Activated naive CD8-positive, alpha-beta T cell (primary cell): ENCODE measurements at regions not wholly inside any gene's neighbourhood (a gene's known extent, or its start where the extent isn't known, plus 50 kb on each side); places are given as distances from the start of the nearest gene placed in this dataset.
A peak's percentile ranks its signal among the peaks of the same experiment; 100 is the strongest.

ENCODE experiments used
- H3K27ac Mint-ChIP-seq: one replicate; pipeline ENCODE4 v1.8.0; 2021; ENCODE audit warnings: mixed read lengths
- H3K27me3 Mint-ChIP-seq: one replicate; pipeline ENCODE4 v1.8.0; 2021; ENCODE audit warnings: mixed read lengths
- H3K36me3 Mint-ChIP-seq: one replicate; pipeline ENCODE4 v1.8.0; 2021; ENCODE audit warnings: mixed read lengths
- H3K4me1 Mint-ChIP-seq: one replicate; pipeline ENCODE4 v1.8.0; 2021; ENCODE audit warnings: low read depth, mixed read lengths
- H3K4me3 Mint-ChIP-seq: one replicate; pipeline ENCODE4 v1.8.0; 2021; ENCODE audit warnings: mild to moderate bottlenecking, mixed read lengths
- H3K9me3 Mint-ChIP-seq: one replicate; pipeline ENCODE4 v1.8.0; 2021; ENCODE audit warnings: low read depth, mixed read lengths

GRCh38 chr6:4653141-4653540 is 123.1 kb upstream of the CDYL start:
- Mint-ChIP-seq H3K27me3 (peaks cover 16% of the 10 kb centered on the region), H3K9me3 (peaks cover 4% of the 10 kb centered on the region), H3K4me1 (no peaks in the 10 kb centered on the region), H3K4me3 (no peak overlapping the region), H3K27ac (no peak overlapping the region), H3K36me3 (no peaks in the 10 kb centered on the region)

- H3K4me3 Mint-ChIP-seq, result no peak overlapping the region
- no peak overlapping the region for H3K27ac Mint-ChIP-seq
- H3K36me3 Mint-ChIP-seq, result no peaks in the 10 kb centered on the region
- peaks cover 7% of the 10 kb centered on the region for H3K4me1 Mint-ChIP-seq
- peaks cover 4% of the 10 kb centered on the region for H3K9me3 Mint-ChIP-seq
- peaks cover 22% of the 10 kb centered on the region for H3K27me3 Mint-ChIP-seq
Observed at GRCh38 chr6:4651831-4652467, 124.3 kb upstream of the CDYL start.

- Mint-ChIP-seq H3K27ac (no peak overlapping the region), H3K4me1 (peaks cover 7% of the 10 kb centered on the region), H3K27me3 (peaks cover 23% of the 10 kb centered on the region), H3K36me3 (no peaks in the 10 kb centered on the region), H3K9me3 (peaks cover 4% of the 10 kb centered on the region), H3K4me3 (no peak overlapping the region)
Observed at GRCh38 chr6:4649728-4650127, 126.5 kb upstream of the CDYL start.

- Mint-ChIP-seq H3K36me3 (no peaks in the 10 kb centered on the region), H3K4me1 (peaks cover 7% of the 10 kb centered on the region), H3K27me3 (peaks cover 22% of the 10 kb centered on the region), H3K4me3 (peak overlapping the region; percentile 72), H3K27ac (no peak overlapping the region), H3K9me3 (peaks cover 4% of the 10 kb centered on the region)
Observed at GRCh38 chr6:4647414-4648365, 128.5 kb upstream of the CDYL start.

- no peak overlapping the region for H3K27ac Mint-ChIP-seq
- H3K4me3 Mint-ChIP-seq, result no peak overlapping the region
- no peaks in the 10 kb centered on the region for H3K9me3 Mint-ChIP-seq
- H3K36me3 Mint-ChIP-seq, result no peaks in the 10 kb centered on the region
- peaks cover 7% of the 10 kb centered on the region for H3K4me1 Mint-ChIP-seq
- peaks cover 20% of the 10 kb centered on the region for H3K27me3 Mint-ChIP-seq
Observed at GRCh38 chr6:4645713-4646360, 130.4 kb upstream of the CDYL start.

- Mint-ChIP-seq H3K4me3 (no peak overlapping the region), H3K9me3 (no peaks in the 10 kb centered on the region), H3K4me1 (peaks cover 7% of the 10 kb centered on the region), H3K27ac (no peak overlapping the region), H3K36me3 (no peaks in the 10 kb centered on the region), H3K27me3 (peaks cover 21% of the 10 kb centered on the region)
Observed at GRCh38 chr6:4644996-4645395, 131.2 kb upstream of the CDYL start.

- H3K4me1 Mint-ChIP-seq, result peaks cover 13% of the 10 kb centered on the region
- H3K4me3 Mint-ChIP-seq, result no peak overlapping the region
- no peak overlapping the region for H3K27ac Mint-ChIP-seq
- H3K27me3 Mint-ChIP-seq, result peaks cover 12% of the 10 kb centered on the region
- H3K9me3 Mint-ChIP-seq, result no peaks in the 10 kb centered on the region
- no peaks in the 10 kb centered on the region for H3K36me3 Mint-ChIP-seq
Observed at GRCh38 chr6:4641461-4641860, 134.7 kb upstream of the CDYL start.

GRCh38 chr6:4640139-4640538 is 136.1 kb upstream of the CDYL start:
- H3K4me1 Mint-ChIP-seq, result peaks cover 13% of the 10 kb centered on the region
- no peak overlapping the region for H3K4me3 Mint-ChIP-seq
- no peaks in the 10 kb centered on the region for H3K9me3 Mint-ChIP-seq
- no peak overlapping the region for H3K27ac Mint-ChIP-seq
- H3K36me3 Mint-ChIP-seq, result peaks cover 2% of the 10 kb centered on the region
- H3K27me3 Mint-ChIP-seq, result peaks cover 10% of the 10 kb centered on the region

- peaks cover 2% of the 10 kb centered on the region for H3K36me3 Mint-ChIP-seq
- peaks cover 13% of the 10 kb centered on the region for H3K4me1 Mint-ChIP-seq
- H3K27me3 Mint-ChIP-seq, result peaks cover 8% of the 10 kb centered on the region
- no peak overlapping the region for H3K27ac Mint-ChIP-seq
- no peaks in the 10 kb centered on the region for H3K9me3 Mint-ChIP-seq
- H3K4me3 Mint-ChIP-seq, result no peak overlapping the region
Observed at GRCh38 chr6:4638641-4639040, 137.6 kb upstream of the CDYL start.

- H3K36me3 Mint-ChIP-seq, result peaks cover 2% of the 10 kb centered on the region
- H3K27me3 Mint-ChIP-seq, result peaks cover 8% of the 10 kb centered on the region
- no peaks in the 10 kb centered on the region for H3K9me3 Mint-ChIP-seq
- H3K4me3 Mint-ChIP-seq, result no peak overlapping the region
- H3K4me1 Mint-ChIP-seq, result peaks cover 13% of the 10 kb centered on the region
- H3K27ac Mint-ChIP-seq, result peak overlapping the region; percentile 83
Observed at GRCh38 chr6:4637691-4638433, 138.3 kb upstream of the CDYL start.

GRCh38 chr6:4636881-4637224 is 139.4 kb upstream of the CDYL start:
- no peak overlapping the region for H3K4me3 Mint-ChIP-seq
- peaks cover 2% of the 10 kb centered on the region for H3K36me3 Mint-ChIP-seq
- H3K9me3 Mint-ChIP-seq, result no peaks in the 10 kb centered on the region
- peaks cover 13% of the 10 kb centered on the region for H3K4me1 Mint-ChIP-seq
- peak overlapping the region; percentile 83 for H3K27ac Mint-ChIP-seq
- peaks cover 8% of the 10 kb centered on the region for H3K27me3 Mint-ChIP-seq

- H3K4me1 Mint-ChIP-seq, result peaks cover 13% of the 10 kb centered on the region
- H3K9me3 Mint-ChIP-seq, result no peaks in the 10 kb centered on the region
- H3K36me3 Mint-ChIP-seq, result peaks cover 2% of the 10 kb centered on the region
- H3K27ac Mint-ChIP-seq, result no peak overlapping the region
- H3K27me3 Mint-ChIP-seq, result peaks cover 8% of the 10 kb centered on the region
- no peak overlapping the region for H3K4me3 Mint-ChIP-seq
Observed at GRCh38 chr6:4636191-4636880, 139.9 kb upstream of the CDYL start.

GRCh38 chr6:4635666-4636065 is 140.5 kb upstream of the CDYL start:
- Mint-ChIP-seq H3K36me3 (peaks cover 2% of the 10 kb centered on the region), H3K9me3 (peaks cover 2% of the 10 kb centered on the region), H3K4me3 (no peak overlapping the region), H3K4me1 (peaks cover 13% of the 10 kb centered on the region), H3K27ac (no peak overlapping the region), H3K27me3 (peaks cover 8% of the 10 kb centered on the region)

- peaks cover 17% of the 10 kb centered on the region for H3K9me3 Mint-ChIP-seq
- peaks cover 4% of the 10 kb centered on the region for H3K36me3 Mint-ChIP-seq
- no peak overlapping the region for H3K27ac Mint-ChIP-seq
- peaks cover 3% of the 10 kb centered on the region for H3K4me1 Mint-ChIP-seq
- H3K4me3 Mint-ChIP-seq, result no peak overlapping the region
- H3K27me3 Mint-ChIP-seq, result no peaks in the 10 kb centered on the region
Observed at GRCh38 chr6:4632421-4632820, 143.8 kb upstream of the CDYL start.
